K562 (cell line): ENCODE measurements at regions not wholly inside any gene's neighbourhood (a gene's known extent, or its start where the extent isn't known, plus 50 kb on each side); places are given as distances from the start of the nearest gene placed in this dataset.
A peak's percentile ranks its signal among the peaks of the same experiment; 100 is the strongest.

Experiments used
- AFF4 ChIP-seq: sonication (generic); formaldehyde crosslinking; IDR thresholded peaks from 2 replicates; pipeline ENCODE4 v1.8.0; 2023; ENCODE audit warnings: mild to moderate bottlenecking, missing genetic modification reagents
- CEBPG ChIP-seq, 3 experiments: fragments of 200-800 bp in 1 of 3; sonication (Bioruptor generic) in 1 of 3; sonication (generic) in 1 of 3; formaldehyde crosslinking in 1 of 3; IDR thresholded peaks in 2 of 3; conservative IDR thresholded peaks in 1 of 3; 2 replicates each; pipeline versions ENCODE4 v1.6.1 to v1.8.0; 2016 to 2022; ENCODE audit warnings: missing compliant biosample characterization in 2 of 3, missing genetic modification characterization in 2 of 3, mild to moderate bottlenecking in 1 of 3, missing genetic modification reagents in 1 of 3
- HNRNPK ChIP-seq: fragments of 200-400 bp; formaldehyde crosslinking; IDR thresholded peaks from one replicate; pipeline ENCODE4 v1.6.1; 2018; ENCODE audit warnings: mild to moderate bottlenecking, low read depth, low read length; ENCODE audit not compliant: poor library complexity, severe bottlenecking
- KDM1A ChIP-seq, 2 experiments: fragments of 450-650 bp; IDR thresholded peaks; 2 replicates each; pipeline ENCODE4 v1.6.1; 2016; ENCODE audit warnings: mild to moderate bottlenecking in 2 of 2
- MXI1 ChIP-seq: IDR thresholded peaks from 2 replicates; pipeline ENCODE4 v1.6.1; 2011; ENCODE audit warnings: low read depth, mild to moderate bottlenecking, improper control_type of control experiment, low read length
- NRF1 ChIP-seq, 2 experiments: fragments of 450-650 bp; IDR thresholded peaks in 1 of 2; conservative IDR thresholded peaks in 1 of 2; 2 replicates each; pipeline ENCODE4 v1.6.1; 2014; ENCODE audit warnings: mild to moderate bottlenecking in 2 of 2
- RBM39 ChIP-seq: fragments of 200-400 bp; formaldehyde crosslinking; optimal IDR thresholded peaks from 2 replicates; pipeline ENCODE3; 2018; ENCODE audit warnings: low read depth, low read length
- TSC22D4 ChIP-seq: fragments of 450-650 bp; IDR thresholded peaks from 2 replicates; pipeline ENCODE4 v1.6.1; 2016; ENCODE audit warnings: missing genetic modification characterization, missing biosample characterization, control low read depth
- UBTF ChIP-seq, 2 experiments: IDR thresholded peaks; 2 replicates each; pipeline ENCODE4 v1.6.1; 2012; ENCODE audit warnings: improper control_type of control experiment in 2 of 2, low read depth in 2 of 2, low read length in 2 of 2, borderline replicate concordance in 1 of 2
- ZBTB12 ChIP-seq: fragments of 250-450 bp; sonication (Bioruptor Pico); IDR thresholded peaks from 2 replicates; pipeline ENCODE4 v1.4.0; 2020
- ZBTB2 ChIP-seq: fragments of 450-650 bp; IDR thresholded peaks from 2 replicates; pipeline ENCODE4 v1.6.1; 2016; ENCODE audit warnings: antibody characterized with exemption
- ZNF592 ChIP-seq: fragments of 450-650 bp; IDR thresholded peaks from 2 replicates; pipeline ENCODE4 v1.6.1; 2017; ENCODE audit warnings: antibody characterized with exemption, mild to moderate bottlenecking

GRCh38 chr6:27145731-27146455 lies 101.6 kb upstream of the PRSS16 start (continued):
- peak; percentile 14; the same call in 1 of the 2 replicates for TF ChIP-seq CEBPG (CRISPR knock-in tag; IDR thresholded peaks at IDR 0.05)
- 0 out of 4 replicates have a peak, but pooled peaks of 1 of the 2 experiments have one; percentile 1 for TF ChIP-seq CEBPG (tag; conservative IDR thresholded peaks at IDR 0.05 in 1 of 2, IDR thresholded peaks at IDR 0.05 in 1 of 2)
- peak; percentile 98 for TF ChIP-seq RBM39
- TF ChIP-seq AFF4 (CRISPR knock-in tag) = peak; percentile 95
- peak; percentile 46; the same call in 1 of the 2 replicates for TF ChIP-seq MXI1
- no peak for TF ChIP-seq UBTF (IDR thresholded peaks at IDR 0.05; ENCODE audit: borderline replicate concordance in 1 of 2, low read depth in 2 of 2, low read length in 2 of 2)
- TF ChIP-seq ZBTB2 = no peak
- no peak; the same call in 1 of the 2 replicates for TF ChIP-seq ZBTB12 (CRISPR knock-in tag)
- TF ChIP-seq ZNF592 = peak; percentile 73
- no peak for TF ChIP-seq KDM1A (IDR thresholded peaks at IDR 0.05)
- TF ChIP-seq TSC22D4 (tag) = no peak
- TF ChIP-seq NRF1 (conservative IDR thresholded peaks at IDR 0.05 in 1 of 2, IDR thresholded peaks at IDR 0.05 in 1 of 2) = no peak
- no peak for TF ChIP-seq HNRNPK
